IMR-90 (cell line): ENCODE measurements at regions not wholly inside any gene's neighbourhood (a gene's known extent, or its start where the extent isn't known, plus 50 kb on each side); places are given as distances from the start of the nearest gene placed in this dataset.

ENCODE experiments used
- BHLHE40 ChIP-seq: fragments of 150-350 bp; IDR thresholded peaks from 2 replicates; pipeline ENCODE4 v1.6.1; 2016; ENCODE audit warnings: mild to moderate bottlenecking, low read depth, low read length
- CHD1 ChIP-seq: IDR thresholded peaks from 2 replicates; pipeline ENCODE4 v1.6.1; 2012; ENCODE audit warnings: low read depth, low read length, improper control_type of control experiment
- CTCF ChIP-seq: conservative IDR thresholded peaks from 2 replicates; pipeline ENCODE4 v1.5.1; 2012; ENCODE audit warnings: mild to moderate bottlenecking, low read depth, low read length, improper control_type of control experiment
- ELK1 ChIP-seq: fragments of 150-350 bp; IDR thresholded peaks from 2 replicates; pipeline ENCODE4 v1.6.1; 2016; ENCODE audit warnings: low read depth, mild to moderate bottlenecking, low read length, moderate library complexity, borderline replicate concordance
- MAFK ChIP-seq: IDR thresholded peaks from 2 replicates; pipeline ENCODE4 v1.6.1; 2012; ENCODE audit warnings: low read depth, low read length, improper control_type of control experiment
- MAZ ChIP-seq: IDR thresholded peaks from 2 replicates; pipeline ENCODE4 v1.6.1; 2012; ENCODE audit warnings: low read depth, mild to moderate bottlenecking, low read length, improper control_type of control experiment, moderate library complexity, borderline replicate concordance
- POLR2A ChIP-seq: IDR thresholded peaks from 2 replicates; pipeline ENCODE4 v1.6.1; 2012; ENCODE audit warnings: mild to moderate bottlenecking, low read depth, low read length
- RAD21 ChIP-seq: IDR thresholded peaks from 2 replicates; pipeline ENCODE4 v1.6.1; 2012; ENCODE audit warnings: low read length, improper control_type of control experiment
- RCOR1 ChIP-seq: IDR thresholded peaks from 2 replicates; pipeline ENCODE4 v1.6.1; 2012; ENCODE audit warnings: mild to moderate bottlenecking, low read length, improper control_type of control experiment; ENCODE audit not compliant: insufficient replicate concordance
- TF ChIP-seq, protein P1 (sequence below): fragments of 150-350 bp; IDR thresholded peaks from 2 replicates; pipeline ENCODE4 v1.6.1; 2017; ENCODE audit warnings: mild to moderate bottlenecking, antibody characterized with exemption, low read length, low read depth

DNA sequence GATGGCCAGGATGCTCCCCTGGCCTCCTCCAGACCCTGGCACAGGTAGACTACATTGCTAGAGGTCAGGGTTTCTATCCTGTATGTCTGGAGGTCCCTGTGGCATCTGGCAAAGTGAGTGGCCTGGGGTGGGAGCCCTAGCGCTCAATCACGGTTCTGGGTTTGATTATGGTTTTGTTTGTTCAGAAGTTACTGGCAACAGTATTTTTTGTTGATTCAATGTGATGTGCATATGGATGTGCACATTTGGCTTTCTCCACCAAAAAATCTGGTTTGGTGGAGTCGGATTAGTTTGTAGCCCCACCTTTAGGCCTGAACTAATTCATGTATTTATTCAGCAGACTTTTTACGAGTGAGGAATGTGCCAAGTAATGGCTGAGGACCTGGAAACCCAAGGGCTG lies 109.7 kb downstream of the VEGFA start:
- TF ChIP-seq CTCF, result no peak
- TF ChIP-seq POLR2A, result no peak
- no peak for TF ChIP-seq MAFK
- TF ChIP-seq ELK1, result no peak
- no peak for TF ChIP-seq RAD21
- no peak for TF ChIP-seq BHLHE40
- no peak for TF ChIP-seq MAZ
- TF ChIP-seq CHD1, result no peak
- TF ChIP-seq, protein P1, sequence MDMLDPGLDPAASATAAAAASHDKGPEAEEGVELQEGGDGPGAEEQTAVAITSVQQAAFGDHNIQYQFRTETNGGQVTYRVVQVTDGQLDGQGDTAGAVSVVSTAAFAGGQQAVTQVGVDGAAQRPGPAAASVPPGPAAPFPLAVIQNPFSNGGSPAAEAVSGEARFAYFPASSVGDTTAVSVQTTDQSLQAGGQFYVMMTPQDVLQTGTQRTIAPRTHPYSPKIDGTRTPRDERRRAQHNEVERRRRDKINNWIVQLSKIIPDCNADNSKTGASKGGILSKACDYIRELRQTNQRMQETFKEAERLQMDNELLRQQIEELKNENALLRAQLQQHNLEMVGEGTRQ, result no peak
- no peak for TF ChIP-seq RCOR1
